ENCODE measurements at regions not wholly inside any gene's neighbourhood (a gene's known extent, or its start where the extent isn't known, plus 50 kb on each side); places are given as distances from the start of the nearest gene placed in this dataset.

- DNase-seq (no peak), ATAC-seq (no peak)
- 56% methylated on average over 1 of the region's 1 CpG for WGBS
- H3K27me3 ChIP-seq (ENCODE audit: control insufficient read depth, insufficient read depth), result no peaks in the 10 kb centered on the region
- no peak overlapping the region for H3K27ac ChIP-seq (ENCODE audit: low read length)
- no peak overlapping the region for H3K4me3 ChIP-seq (ENCODE audit: low read length)
- intact Hi-C loops (cut with DNase I), result no loop called here
- H3K9me3 ChIP-seq (ENCODE audit: control insufficient read depth, low read length), result no peaks in the 10 kb centered on the region
- no peaks in the 10 kb centered on the region for H3K4me1 ChIP-seq (ENCODE audit: control insufficient read depth, insufficient read depth, low read length)
Measured at GRCh38 chr2:59204040-59204439, 962.9 kb upstream of the FANCL start.

GRCh38 chr2:59196491-59196890 is 955.4 kb upstream of the FANCL start:
- intact Hi-C loops (cut with DNase I), result no loop called here
- 75% methylated on average over 1 of the region's 1 CpG for WGBS

GRCh38 chr2:59195851-59196250 is 954.7 kb upstream of the FANCL start:
- DNase-seq (no peak), ATAC-seq (no peak)
- intact Hi-C loops (cut with DNase I), result no loop called here
- Histone ChIP-seq H3K27ac (ENCODE audit: low read length) (no peak overlapping the region), H3K4me1 (ENCODE audit: control insufficient read depth, insufficient read depth, low read length) (no peaks in the 10 kb centered on the region), H3K27me3 (ENCODE audit: control insufficient read depth, insufficient read depth) (no peaks in the 10 kb centered on the region), H3K4me3 (ENCODE audit: low read length) (no peak overlapping the region), H3K9me3 (ENCODE audit: control insufficient read depth, low read length) (no peaks in the 10 kb centered on the region)
- WGBS, result 68% methylated on average over 4 of the region's 4 CpGs

More at GRCh38 chr2:59196491-59196890, 955.4 kb upstream of the FANCL start:
- ATAC-seq, result no peak
- Histone ChIP-seq H3K4me1 (ENCODE audit: control insufficient read depth, insufficient read depth, low read length) (no peaks in the 10 kb centered on the region), H3K27ac (ENCODE audit: low read length) (no peak overlapping the region), H3K4me3 (ENCODE audit: low read length) (no peak overlapping the region), H3K9me3 (ENCODE audit: control insufficient read depth, low read length) (no peaks in the 10 kb centered on the region), H3K27me3 (ENCODE audit: control insufficient read depth, insufficient read depth) (no peaks in the 10 kb centered on the region)
- no peak for DNase-seq

DNA sequence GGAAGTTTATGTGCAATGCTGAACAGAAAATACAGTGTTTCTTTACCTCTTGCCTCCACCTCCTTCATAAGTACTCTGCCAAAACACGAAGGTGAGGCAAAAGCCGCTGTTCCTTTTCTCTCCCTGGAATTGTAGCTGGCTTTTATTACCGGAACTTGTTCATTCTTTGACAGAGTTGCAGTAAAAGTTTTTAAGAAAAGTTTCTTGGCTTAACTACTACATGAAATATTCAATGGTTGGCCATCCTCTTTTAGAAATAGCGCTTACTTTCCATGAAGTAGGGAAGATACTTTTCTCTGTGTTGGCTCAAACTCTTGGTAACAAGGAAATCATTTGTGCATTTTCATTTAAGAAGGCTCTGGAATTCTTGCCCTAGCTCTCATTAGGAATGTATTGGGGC is 950.7 kb upstream of the FANCL start:
- DNase-seq (no peak), ATAC-seq (no peak)
- intact Hi-C loops (cut with DNase I), result no loop called here
- Histone ChIP-seq H3K4me3 (ENCODE audit: low read length) (no peak overlapping the region), H3K4me1 (ENCODE audit: control insufficient read depth, insufficient read depth, low read length) (no peaks in the 10 kb centered on the region), H3K27me3 (ENCODE audit: control insufficient read depth, insufficient read depth) (no peaks in the 10 kb centered on the region), H3K27ac (ENCODE audit: low read length) (no peak overlapping the region), H3K9me3 (ENCODE audit: control insufficient read depth, low read length) (no peaks in the 10 kb centered on the region)
- WGBS, result 88% methylated on average over 4 of the region's 4 CpGs

- intact Hi-C loops (cut with DNase I), result no loop called here
- Histone ChIP-seq H3K9me3 (ENCODE audit: control insufficient read depth, low read length) (no peaks in the 10 kb centered on the region), H3K4me3 (ENCODE audit: low read length) (no peak overlapping the region), H3K4me1 (ENCODE audit: control insufficient read depth, insufficient read depth, low read length) (no peaks in the 10 kb centered on the region), H3K27me3 (ENCODE audit: control insufficient read depth, insufficient read depth) (no peaks in the 10 kb centered on the region), H3K27ac (ENCODE audit: low read length) (no peak overlapping the region)
- 64% methylated on average over 1 of the region's 1 CpG for WGBS
- no peak for ATAC-seq
- no peak for DNase-seq
Measured at GRCh38 chr2:59190518-59190917, 949.4 kb upstream of the FANCL start.

DNA sequence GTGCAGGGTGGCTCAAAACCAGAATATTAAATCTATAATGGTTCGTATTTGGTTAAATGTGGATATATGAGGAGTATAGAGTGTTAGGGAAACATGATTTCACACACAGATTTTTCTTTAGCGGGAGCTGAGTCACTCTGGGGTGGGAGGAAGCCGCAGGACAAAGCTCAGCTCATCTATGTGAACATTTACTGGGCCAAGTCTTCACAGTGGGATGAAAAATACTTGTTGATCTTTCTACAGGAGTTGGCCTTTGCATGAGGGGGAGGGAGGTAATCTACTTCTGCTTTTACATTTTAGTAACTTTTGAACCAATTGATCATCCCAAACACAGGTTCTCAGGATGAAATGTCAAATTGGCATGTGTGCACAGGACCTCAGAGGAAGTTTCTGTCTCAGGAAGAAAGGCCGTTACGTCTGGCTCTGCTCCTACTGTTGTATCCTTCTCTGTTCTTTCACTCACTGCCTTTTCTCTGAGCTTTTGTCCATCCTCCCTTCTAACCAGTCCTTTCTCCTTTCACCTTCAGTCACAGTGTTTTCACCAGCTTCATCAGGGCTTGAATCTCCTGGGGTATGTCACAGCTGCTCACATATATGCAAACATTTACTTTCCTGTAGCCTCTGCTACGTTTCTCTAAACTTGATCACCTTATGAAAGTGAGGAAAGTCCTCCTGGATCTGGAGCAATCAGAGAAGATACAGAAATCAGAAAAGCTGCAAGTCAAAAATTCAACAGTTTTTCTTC is 943.3 kb upstream of the FANCL start:
- intact Hi-C loops (cut with DNase I), result no loop called here
- DNase-seq (no peak), ATAC-seq (no peak)
- no peak overlapping the region for H3K4me3 ChIP-seq (ENCODE audit: low read length)
- H3K27ac ChIP-seq (ENCODE audit: low read length), result no peak overlapping the region
- 38% methylated on average over 6 of the region's 6 CpGs for WGBS
- no peaks in the 10 kb centered on the region for H3K27me3 ChIP-seq (ENCODE audit: control insufficient read depth, insufficient read depth)
- H3K4me1 ChIP-seq (ENCODE audit: control insufficient read depth, insufficient read depth, low read length), result no peaks in the 10 kb centered on the region
- H3K9me3 ChIP-seq (ENCODE audit: control insufficient read depth, low read length), result no peaks in the 10 kb centered on the region

- no peak for ATAC-seq
Measured at GRCh38 chr2:59183070-59183469, 941.9 kb upstream of the FANCL start.

DNA sequence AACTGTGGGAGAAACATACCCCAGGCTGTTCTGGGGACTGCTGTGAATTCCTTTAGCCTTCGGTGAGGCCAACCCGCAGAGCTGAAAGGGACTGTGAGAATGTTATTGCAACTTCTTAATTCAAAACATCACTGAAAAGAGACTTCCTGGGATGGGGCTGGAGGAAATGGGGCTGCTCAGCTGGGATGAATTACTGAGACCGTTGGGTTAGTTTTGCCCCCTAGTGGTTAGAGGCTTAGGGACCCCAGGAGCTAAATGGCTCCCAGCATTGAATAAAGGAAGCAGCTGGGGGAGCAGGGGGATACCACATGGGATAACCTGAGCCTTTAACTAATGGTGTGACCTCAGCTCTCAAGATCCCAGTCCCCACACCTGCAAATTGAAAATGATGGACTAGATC is 941.1 kb upstream of the FANCL start:
- DNase-seq (no peak), ATAC-seq (no peak)
- intact Hi-C loops (cut with DNase I), result no loop called here
- no peaks in the 10 kb centered on the region for H3K27me3 ChIP-seq (ENCODE audit: control insufficient read depth, insufficient read depth)
- no peaks in the 10 kb centered on the region for H3K4me1 ChIP-seq (ENCODE audit: control insufficient read depth, insufficient read depth, low read length)
- no peaks in the 10 kb centered on the region for H3K9me3 ChIP-seq (ENCODE audit: control insufficient read depth, low read length)
- no peak overlapping the region for H3K27ac ChIP-seq (ENCODE audit: low read length)
- 15% methylated on average over 3 of the region's 3 CpGs for WGBS
- no peak overlapping the region for H3K4me3 ChIP-seq (ENCODE audit: low read length)

More at GRCh38 chr2:59183070-59183469, 941.9 kb upstream of the FANCL start:
- no peak for DNase-seq
- Histone ChIP-seq H3K4me3 (ENCODE audit: low read length) (no peak overlapping the region), H3K27ac (ENCODE audit: low read length) (no peak overlapping the region), H3K4me1 (ENCODE audit: control insufficient read depth, insufficient read depth, low read length) (no peaks in the 10 kb centered on the region), H3K9me3 (ENCODE audit: control insufficient read depth, low read length) (no peaks in the 10 kb centered on the region), H3K27me3 (ENCODE audit: control insufficient read depth, insufficient read depth) (no peaks in the 10 kb centered on the region)
- 79% methylated on average over 1 of the region's 1 CpG for WGBS
- intact Hi-C loops (cut with DNase I), result no loop called here

GRCh38 chr2:59181347-59181746 is 940.2 kb upstream of the FANCL start:
- H3K9me3 ChIP-seq (ENCODE audit: control insufficient read depth, low read length), result no peaks in the 10 kb centered on the region
- no peak overlapping the region for H3K27ac ChIP-seq (ENCODE audit: low read length)
- DNase-seq, result no peak
- H3K27me3 ChIP-seq (ENCODE audit: control insufficient read depth, insufficient read depth), result no peaks in the 10 kb centered on the region
- WGBS, result 48% methylated on average over 2 of the region's 2 CpGs
- H3K4me1 ChIP-seq (ENCODE audit: control insufficient read depth, insufficient read depth, low read length), result no peaks in the 10 kb centered on the region
- intact Hi-C loops (cut with DNase I), result no loop called here
- ATAC-seq, result no peak
- no peak overlapping the region for H3K4me3 ChIP-seq (ENCODE audit: low read length)

- intact Hi-C loops (cut with DNase I), result no loop called here
- H3K4me1 ChIP-seq (ENCODE audit: control insufficient read depth, insufficient read depth, low read length), result no peaks in the 10 kb centered on the region
- no peaks in the 10 kb centered on the region for H3K27me3 ChIP-seq (ENCODE audit: control insufficient read depth, insufficient read depth)
- WGBS, result 51% methylated on average over 2 of the region's 2 CpGs
- H3K27ac ChIP-seq (ENCODE audit: low read length), result no peak overlapping the region
- DNase-seq (no peak), ATAC-seq (no peak)
- H3K9me3 ChIP-seq (ENCODE audit: control insufficient read depth, low read length), result no peaks in the 10 kb centered on the region
- no peak overlapping the region for H3K4me3 ChIP-seq (ENCODE audit: low read length)
Measured at GRCh38 chr2:59180621-59181020, 939.5 kb upstream of the FANCL start.

GRCh38 chr2:59180111-59180510 is 939.0 kb upstream of the FANCL start:
- intact Hi-C loops (cut with DNase I), result no loop called here
- 84% methylated on average over 6 of the region's 6 CpGs for WGBS
- DNase-seq, result no peak
- ATAC-seq, result no peak
- Histone ChIP-seq H3K27me3 (ENCODE audit: control insufficient read depth, insufficient read depth) (no peaks in the 10 kb centered on the region), H3K4me3 (ENCODE audit: low read length) (no peak overlapping the region), H3K9me3 (ENCODE audit: control insufficient read depth, low read length) (no peaks in the 10 kb centered on the region), H3K27ac (ENCODE audit: low read length) (no peak overlapping the region), H3K4me1 (ENCODE audit: control insufficient read depth, insufficient read depth, low read length) (no peaks in the 10 kb centered on the region)

DNA sequence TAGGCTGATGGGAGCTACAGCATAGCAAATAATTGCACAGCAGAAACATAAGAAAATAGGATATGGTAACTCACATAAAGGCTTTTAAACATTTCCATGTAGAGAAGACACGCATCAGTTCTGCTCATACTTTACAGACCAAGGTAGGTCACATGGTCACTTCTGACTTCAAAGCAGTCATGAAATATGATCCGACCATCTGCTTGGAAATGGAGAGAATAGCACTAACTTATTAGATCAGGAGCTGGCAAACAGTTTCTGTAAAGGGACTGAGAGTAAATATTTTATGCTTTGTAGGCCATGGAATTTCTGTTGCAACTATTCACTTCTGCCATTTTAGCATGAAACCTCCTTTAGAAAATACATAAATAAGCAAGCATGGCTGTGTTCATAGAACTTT is 936.6 kb upstream of the FANCL start:
- 84% methylated on average over 2 of the region's 2 CpGs for WGBS
- Histone ChIP-seq H3K27me3 (ENCODE audit: control insufficient read depth, insufficient read depth) (no peaks in the 10 kb centered on the region), H3K4me1 (ENCODE audit: control insufficient read depth, insufficient read depth, low read length) (no peaks in the 10 kb centered on the region), H3K9me3 (ENCODE audit: control insufficient read depth, low read length) (no peaks in the 10 kb centered on the region), H3K4me3 (ENCODE audit: low read length) (no peak overlapping the region), H3K27ac (ENCODE audit: low read length) (no peak overlapping the region)
- intact Hi-C loops (cut with DNase I), result no loop called here
- DNase-seq (no peak), ATAC-seq (no peak)
